ENCODE measurements at regions not wholly inside any gene's neighbourhood (a gene's known extent, or its start where the extent isn't known, plus 50 kb on each side); places are given as distances from the start of the nearest gene placed in this dataset.

GRCh38 chr7:54810401-54810800, 51.4 kb upstream of the SEC61G start:
- ATAC-seq = no peak

GRCh38 chr7:54811041-54811845, 52.2 kb upstream of the SEC61G start:
- no peak for ATAC-seq

DNA sequence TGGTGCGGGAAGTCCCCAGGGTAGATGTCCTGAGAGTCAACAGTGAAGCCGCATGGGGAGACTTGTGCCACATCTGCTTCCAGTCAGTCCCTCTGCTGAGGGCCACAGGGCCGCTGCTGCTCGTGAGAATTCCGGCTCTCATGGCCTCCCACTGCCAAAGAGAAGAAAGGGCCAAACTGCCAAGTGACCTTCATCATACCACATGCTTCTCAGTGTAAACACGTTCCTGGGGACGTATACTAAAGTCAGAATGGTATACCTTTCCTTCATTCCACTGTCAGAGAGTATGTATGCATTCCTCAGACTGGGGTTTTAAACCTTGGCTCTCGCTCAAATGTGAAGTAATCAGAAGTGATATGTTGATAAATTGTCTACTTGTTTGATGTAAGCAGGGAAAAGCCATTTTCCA, 52.8 kb upstream of the SEC61G start:
- no peak for ATAC-seq

DNA sequence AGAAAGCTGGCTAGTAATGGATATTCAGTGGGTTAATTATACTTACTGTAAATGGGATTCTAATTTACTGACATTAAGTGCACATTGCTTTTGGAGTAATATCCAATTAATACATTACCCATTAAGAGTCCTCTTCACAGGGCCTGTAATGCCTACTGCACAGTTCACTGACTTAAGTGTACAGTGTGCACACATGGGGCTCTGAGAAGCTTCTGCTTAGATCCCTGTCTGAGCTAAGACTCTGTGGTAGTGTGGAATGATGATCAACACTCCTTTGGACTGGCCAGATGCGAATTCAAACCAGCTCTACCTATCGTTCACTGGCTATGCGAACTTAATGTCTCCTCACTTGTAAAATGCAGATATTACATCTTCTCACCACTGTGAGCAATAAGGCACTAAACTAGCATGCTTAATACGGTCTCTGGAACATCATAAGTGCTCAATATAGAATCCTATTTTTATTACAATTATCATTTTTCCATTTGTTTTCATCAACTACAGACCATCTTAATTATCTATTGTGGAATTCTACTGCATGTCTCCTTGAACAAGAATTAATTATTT, 53.8 kb upstream of the SEC61G start:
- ATAC-seq = no peak

DNA sequence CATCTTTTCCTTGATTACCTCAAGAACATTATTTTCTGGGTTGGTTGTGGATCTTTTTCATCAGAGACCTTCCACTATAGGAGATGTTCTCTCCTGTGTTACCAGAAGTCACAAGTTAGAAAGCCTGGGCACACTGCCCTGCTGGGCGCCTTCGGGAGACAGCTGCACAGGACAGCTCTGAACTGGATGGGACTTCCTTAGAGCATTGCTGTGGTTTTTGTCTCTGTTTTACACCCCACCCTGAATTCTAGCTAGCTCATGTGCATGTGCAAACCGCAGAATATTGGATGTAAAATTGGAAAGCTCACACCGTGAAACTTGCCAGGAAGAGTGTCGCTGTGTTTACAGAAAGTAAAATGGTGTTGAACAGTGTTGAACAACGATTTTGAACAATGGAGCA, 54.4 kb upstream of the SEC61G start:
- no peak for ATAC-seq

- no peak for ATAC-seq
Measured at GRCh38 chr7:54814401-54814800, 55.4 kb upstream of the SEC61G start.

GRCh38 chr7:54817152-54817551, 58.1 kb upstream of the SEC61G start:
- ATAC-seq = no peak

GRCh38 chr7:54823776-54824175, 64.8 kb upstream of the SEC61G start:
- no peak for ATAC-seq

DNA sequence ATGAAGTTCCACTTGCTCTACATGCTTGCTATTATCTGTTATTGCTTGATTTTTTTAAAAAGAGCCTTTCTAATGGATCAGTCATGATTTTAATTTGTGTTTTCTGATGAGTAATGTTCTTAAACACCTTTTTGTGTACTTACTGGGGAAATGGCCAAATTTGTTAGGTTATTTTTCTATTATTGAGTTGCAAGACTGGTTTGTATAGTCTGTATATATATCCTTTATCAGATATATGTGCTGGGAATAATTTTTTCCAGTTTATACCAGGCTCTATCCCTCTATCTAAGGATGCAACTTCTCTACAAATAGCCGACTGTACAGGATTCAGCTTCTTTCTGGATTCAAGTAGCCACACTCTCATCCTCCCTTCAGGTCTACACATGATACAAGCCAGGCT, 65.6 kb upstream of the SEC61G start:
- no peak for ATAC-seq

- ATAC-seq = no peak
Measured at GRCh38 chr7:54825368-54825767, 66.4 kb upstream of the SEC61G start.

DNA sequence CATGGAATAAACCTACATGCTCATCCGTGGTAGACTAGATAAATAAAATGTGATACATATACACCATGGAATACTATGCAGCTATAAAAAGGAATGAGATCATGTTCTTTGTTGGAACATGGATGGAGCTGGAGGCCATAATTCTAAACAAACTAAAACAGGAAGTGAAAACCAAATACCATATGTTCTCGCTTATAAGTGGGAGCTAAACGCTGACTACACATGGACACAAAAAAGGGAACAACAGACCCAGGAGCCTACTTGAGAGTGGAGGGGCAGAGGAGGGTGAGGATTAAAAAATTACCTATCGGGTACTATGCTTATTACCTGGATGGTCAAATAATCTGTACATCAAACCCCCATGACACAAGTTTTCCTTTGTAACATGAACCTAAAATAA, 68.7 kb upstream of the SEC61G start:
- ATAC-seq = no peak

GRCh38 chr7:54831046-54831643, 72.1 kb upstream of the SEC61G start:
- ATAC-seq = no peak

DNA sequence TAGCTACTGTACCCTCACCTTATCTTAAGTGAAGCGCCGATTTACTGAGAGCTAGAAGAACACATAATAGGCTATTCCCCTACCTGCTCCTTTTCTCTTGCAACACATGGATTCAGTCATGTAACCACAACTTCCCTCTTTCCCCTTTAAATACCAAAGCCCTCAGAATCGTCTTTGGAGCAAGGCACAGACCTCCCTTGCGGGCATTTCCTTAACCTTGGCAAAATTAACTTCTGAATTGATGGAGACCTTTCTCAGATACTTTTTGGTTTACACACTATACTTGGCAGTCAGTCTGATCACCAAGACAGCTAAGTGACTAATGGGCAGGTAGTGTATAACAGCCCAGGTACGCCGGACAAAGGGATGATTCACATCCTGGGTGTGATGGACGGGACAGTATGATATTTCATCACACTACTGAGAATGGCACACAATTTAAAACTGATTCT, 72.7 kb upstream of the SEC61G start:
- no peak for ATAC-seq

GRCh38 chr7:54833001-54833467, 74.0 kb upstream of the SEC61G start:
- ATAC-seq = no peak

GRCh38 chr7:54837168-54837567, 78.2 kb upstream of the SEC61G start:
- ATAC-seq = no peak

- ATAC-seq = no peak
Measured at GRCh38 chr7:54837761-54838160, 78.8 kb upstream of the SEC61G start.

DNA sequence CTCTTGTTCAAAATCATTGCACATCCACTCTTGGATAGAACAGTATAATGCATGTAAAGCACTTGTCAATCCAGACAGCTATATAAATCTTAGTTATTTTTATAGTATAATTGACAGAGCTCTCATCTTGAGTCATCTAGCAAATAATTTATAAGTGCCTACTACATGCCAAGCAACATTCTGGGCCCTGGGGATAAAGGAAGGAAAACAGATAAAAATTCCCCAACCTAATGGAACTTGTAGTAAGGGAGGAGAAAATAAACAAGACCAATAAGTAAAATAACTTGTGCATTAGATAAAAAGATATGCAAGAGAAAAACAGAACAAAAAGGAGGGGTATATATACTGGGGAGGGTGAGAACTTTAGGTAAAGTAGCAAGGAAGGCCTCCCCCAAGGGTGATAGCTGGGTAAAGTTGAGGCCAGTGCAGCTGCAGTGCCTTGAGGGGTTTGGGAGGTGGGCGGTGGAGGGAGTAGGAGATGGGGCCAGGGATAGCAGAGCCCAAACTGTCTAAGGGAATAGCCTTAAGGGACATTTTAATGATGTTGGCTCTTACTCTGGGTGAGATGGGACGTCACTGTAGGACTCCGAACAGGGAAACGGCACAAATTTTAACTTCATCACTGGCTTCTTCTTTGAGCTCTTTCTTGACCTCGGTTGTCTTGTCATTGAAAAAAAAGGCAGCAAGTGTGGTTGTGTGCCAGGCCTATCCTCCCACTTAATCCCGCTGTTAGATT, 79.3 kb upstream of the SEC61G start:
- no peak for ATAC-seq

DNA sequence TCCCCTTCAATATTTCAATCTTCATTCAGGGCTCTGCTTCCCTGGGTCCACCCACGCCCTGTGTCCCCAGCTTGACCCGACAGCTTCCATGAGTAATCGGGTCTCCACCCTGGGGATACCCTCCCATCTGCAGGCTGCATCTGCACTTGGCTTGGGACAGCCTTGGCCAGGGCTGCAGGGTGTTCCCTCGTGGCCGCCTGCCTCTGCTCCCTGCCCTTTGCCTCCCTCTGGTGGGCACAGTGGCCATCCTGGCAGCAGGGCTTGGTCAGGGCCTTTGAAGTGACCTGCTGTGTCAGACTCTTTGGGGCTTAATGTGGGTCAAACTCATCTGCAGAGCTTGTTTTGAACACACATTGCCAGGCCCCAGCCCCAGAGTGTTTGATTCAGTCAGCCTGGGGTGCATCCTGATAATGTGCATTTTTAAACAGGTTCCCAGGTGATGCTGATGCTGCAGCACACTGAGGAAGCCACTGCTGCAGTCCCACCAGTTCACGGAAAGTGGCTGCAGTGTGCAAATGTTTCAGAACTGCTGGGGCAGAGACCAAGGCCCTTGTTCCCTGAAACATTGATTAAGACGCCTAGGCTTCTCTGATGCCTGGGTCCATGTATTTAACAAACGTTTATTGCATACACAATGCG, 80.7 kb upstream of the SEC61G start:
- no peak for ATAC-seq

- ATAC-seq = no peak
Measured at GRCh38 chr7:54841772-54842697, 83.0 kb upstream of the SEC61G start.

DNA sequence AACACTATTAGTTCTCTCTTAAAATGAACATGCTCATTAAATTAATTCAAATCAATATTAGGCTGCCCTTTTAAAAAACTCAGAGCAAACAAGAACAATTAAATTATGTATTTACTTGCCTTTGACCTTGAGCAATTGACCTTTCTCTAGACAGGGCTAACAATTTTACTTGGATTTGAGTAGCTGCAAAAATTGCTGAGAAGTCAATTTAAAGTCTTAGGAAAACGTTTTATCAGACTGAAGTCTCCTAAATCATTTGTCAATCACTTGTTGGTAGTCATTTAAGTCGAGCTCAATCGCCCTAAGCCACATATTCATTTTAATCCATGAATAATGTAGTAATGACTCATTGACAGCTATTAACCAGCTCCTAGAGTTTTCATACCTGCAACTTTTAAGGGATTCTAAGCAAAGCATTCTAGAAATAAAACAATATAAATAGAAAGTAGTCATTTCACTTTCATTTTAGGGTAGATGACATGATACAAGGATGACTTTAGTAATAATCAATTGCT, 84.9 kb upstream of the SEC61G start:
- no peak for ATAC-seq

- ATAC-seq = no peak
Measured at GRCh38 chr7:54846273-54846672, 87.3 kb upstream of the SEC61G start.

All from activated CD4-positive, CD25-positive, alpha-beta regulatory T cell treated with anti-CD3 and anti-CD28 coated beads, Interleukin-2, amount 50 U/mL, for 24 hours (primary cell).